GM21528 (cell line): ENCODE measurements at regions not wholly inside any gene's neighbourhood (a gene's known extent, or its start where the extent isn't known, plus 50 kb on each side); places are given as distances from the start of the nearest gene placed in this dataset.

ENCODE experiments used
- ATAC-seq: cut with Tn5 transposase; IDR thresholded peaks from one replicate; pipeline ENCODE4 v1.9.1; 2021; ENCODE audit warnings: mild to moderate bottlenecking, moderate library complexity; ENCODE audit not compliant: unreplicated experiment, low FRiP score

- ATAC-seq = no peak
Observed at GRCh38 chr20:61130156-61130555, 121.9 kb upstream of the CDH4 start.

GRCh38 chr20:61131944-61132343 is 120.1 kb upstream of the CDH4 start:
- no peak for ATAC-seq

- no peak for ATAC-seq
Observed at GRCh38 chr20:61133611-61134010, 118.5 kb upstream of the CDH4 start.

- no peak for ATAC-seq
Observed at GRCh38 chr20:61134296-61135030, 117.6 kb upstream of the CDH4 start.

- no peak for ATAC-seq
Observed at GRCh38 chr20:61135266-61135665, 116.8 kb upstream of the CDH4 start.

GRCh38 chr20:61135968-61136367 is 116.1 kb upstream of the CDH4 start:
- no peak for ATAC-seq

GRCh38 chr20:61138566-61138965 is 113.5 kb upstream of the CDH4 start:
- ATAC-seq = no peak

- ATAC-seq = no peak
Observed at GRCh38 chr20:61139031-61139430, 113.0 kb upstream of the CDH4 start.

GRCh38 chr20:61140576-61140975 is 111.5 kb upstream of the CDH4 start:
- no peak for ATAC-seq

GRCh38 chr20:61146023-61146422 is 106.0 kb upstream of the CDH4 start:
- ATAC-seq = no peak

- ATAC-seq = no peak
Observed at GRCh38 chr20:61149636-61150035, 102.4 kb upstream of the CDH4 start.

- no peak for ATAC-seq
Observed at GRCh38 chr20:61157301-61157700, 94.8 kb upstream of the CDH4 start.

- ATAC-seq = no peak
Observed at GRCh38 chr20:61159957-61160686, 91.9 kb upstream of the CDH4 start.

GRCh38 chr20:61161726-61162390 is 90.2 kb upstream of the CDH4 start:
- no peak for ATAC-seq

GRCh38 chr20:61162451-61162850 is 89.6 kb upstream of the CDH4 start:
- ATAC-seq = no peak

GRCh38 chr20:61163031-61163430 is 89.0 kb upstream of the CDH4 start:
- no peak for ATAC-seq

- ATAC-seq = no peak
Observed at GRCh38 chr20:61166324-61166723, 85.7 kb upstream of the CDH4 start.

GRCh38 chr20:61168605-61169004 is 83.5 kb upstream of the CDH4 start:
- no peak for ATAC-seq

- ATAC-seq = no peak
Observed at GRCh38 chr20:61169874-61170273, 82.2 kb upstream of the CDH4 start.

- no peak for ATAC-seq
Observed at GRCh38 chr20:61170496-61171320, 81.4 kb upstream of the CDH4 start.

- no peak for ATAC-seq
Observed at GRCh38 chr20:61173267-61173666, 78.8 kb upstream of the CDH4 start.
